Activated naive CD8-positive, alpha-beta T cell treated with anti-CD3 and anti-CD28 coated beads, Interleukin-2, amount 50 U/mL, for 24 hours (primary cell): ENCODE measurements at regions not wholly inside any gene's neighbourhood (a gene's known extent, or its start where the extent isn't known, plus 50 kb on each side); places are given as distances from the start of the nearest gene placed in this dataset.

ENCODE experiments used
- ATAC-seq: fragments of 150-1000 bp; cut with Tn5 transposase; one replicate; pipeline ENCODE4 v1.10.0; 2021
- DNase-seq: peaks from one replicate; pipeline ENCODE4 v3.0.0; 2021
- H3K27ac Mint-ChIP-seq: one replicate; pipeline ENCODE4 v1.8.0; 2021; ENCODE audit warnings: mild to moderate bottlenecking, mixed read lengths
- H3K27me3 Mint-ChIP-seq: one replicate; pipeline ENCODE4 v1.8.0; 2021; ENCODE audit warnings: mixed read lengths
- H3K36me3 Mint-ChIP-seq: one replicate; pipeline ENCODE4 v1.8.0; 2021; ENCODE audit warnings: low read depth, mixed read lengths
- H3K4me1 Mint-ChIP-seq: one replicate; pipeline ENCODE4 v1.8.0; 2021; ENCODE audit warnings: mixed read lengths
- H3K4me3 Mint-ChIP-seq: one replicate; pipeline ENCODE4 v1.8.0; 2021; ENCODE audit warnings: mild to moderate bottlenecking, moderate library complexity, mixed read lengths
- H3K9me3 Mint-ChIP-seq: one replicate; pipeline ENCODE4 v1.8.0; 2021; ENCODE audit warnings: mixed read lengths

- no peak for ATAC-seq
- H3K4me3 Mint-ChIP-seq = no peak overlapping the region
- H3K9me3 Mint-ChIP-seq = no peaks in the 10 kb centered on the region
- DNase-seq = no peak
- H3K36me3 Mint-ChIP-seq = no peaks in the 10 kb centered on the region
- H3K27ac Mint-ChIP-seq = no peak overlapping the region
- no peaks in the 10 kb centered on the region for H3K4me1 Mint-ChIP-seq
- peaks cover 3% of the 10 kb centered on the region for H3K27me3 Mint-ChIP-seq
Observed at GRCh38 chr14:53896726-53897125, 59.9 kb downstream of the BMP4 start.

DNA sequence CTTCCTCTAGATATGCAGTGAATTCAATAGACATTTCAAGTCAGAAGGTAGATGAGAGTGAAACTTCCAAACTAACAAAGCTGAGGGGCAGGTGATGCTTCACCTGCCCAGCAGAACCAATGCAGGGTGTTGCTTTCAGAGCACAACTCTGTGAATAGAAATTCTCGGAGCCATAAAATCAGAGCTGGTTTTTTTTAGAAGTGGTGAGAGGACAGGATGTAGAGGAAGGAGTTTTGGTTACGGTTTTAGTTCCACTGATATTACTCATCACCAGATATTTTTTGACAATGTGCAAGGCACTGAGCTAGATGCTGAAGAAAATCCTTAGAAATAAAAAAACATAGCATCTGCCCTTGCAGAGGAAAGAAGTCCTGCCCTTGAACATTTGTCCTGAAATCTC is 62.2 kb downstream of the BMP4 start:
- H3K4me1 Mint-ChIP-seq = no peaks in the 10 kb centered on the region
- DNase-seq (no peak), ATAC-seq (peak; percentile 40)
- H3K36me3 Mint-ChIP-seq = no peaks in the 10 kb centered on the region
- H3K27me3 Mint-ChIP-seq = peaks cover 4% of the 10 kb centered on the region
- no peak overlapping the region for H3K4me3 Mint-ChIP-seq
- H3K9me3 Mint-ChIP-seq = no peaks in the 10 kb centered on the region
- H3K27ac Mint-ChIP-seq = no peak overlapping the region

DNA sequence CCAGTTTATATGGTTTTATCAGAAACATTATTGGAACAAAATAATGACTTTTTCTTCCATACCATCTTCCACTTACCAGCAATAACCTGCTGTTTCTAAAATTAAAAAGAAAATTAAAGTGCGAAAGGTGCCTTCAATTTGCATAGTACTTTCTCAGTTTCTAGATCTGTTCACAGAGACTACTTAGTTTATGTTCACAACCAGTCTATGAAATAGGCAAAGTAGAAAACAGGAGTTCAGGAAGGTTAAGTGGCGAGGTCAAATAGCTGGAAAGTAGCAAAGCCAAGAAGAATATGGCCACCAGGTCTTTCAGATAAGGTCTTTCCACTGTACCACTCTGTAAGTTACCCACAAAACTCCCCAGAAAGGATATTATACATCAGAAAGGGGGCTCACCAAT is 63.3 kb downstream of the BMP4 start:
- ATAC-seq (no peak), DNase-seq (no peak)
- Mint-ChIP-seq H3K27ac (no peak overlapping the region), H3K9me3 (no peaks in the 10 kb centered on the region), H3K4me3 (no peak overlapping the region), H3K4me1 (no peaks in the 10 kb centered on the region), H3K27me3 (peaks cover 4% of the 10 kb centered on the region), H3K36me3 (no peaks in the 10 kb centered on the region)

GRCh38 chr14:53890611-53891101 is 66.0 kb downstream of the BMP4 start:
- ATAC-seq (no peak), DNase-seq (no peak)
- Mint-ChIP-seq H3K4me1 (no peaks in the 10 kb centered on the region), H3K27ac (no peak overlapping the region), H3K27me3 (peaks cover 8% of the 10 kb centered on the region), H3K4me3 (no peak overlapping the region), H3K9me3 (no peaks in the 10 kb centered on the region), H3K36me3 (no peaks in the 10 kb centered on the region)

GRCh38 chr14:53888535-53889386 is 67.9 kb downstream of the BMP4 start:
- H3K36me3 Mint-ChIP-seq = no peaks in the 10 kb centered on the region
- H3K4me3 Mint-ChIP-seq = no peak overlapping the region
- DNase-seq (no peak), ATAC-seq (no peak)
- H3K27ac Mint-ChIP-seq = no peak overlapping the region
- H3K27me3 Mint-ChIP-seq = peaks cover 12% of the 10 kb centered on the region
- H3K4me1 Mint-ChIP-seq = no peaks in the 10 kb centered on the region
- no peaks in the 10 kb centered on the region for H3K9me3 Mint-ChIP-seq

GRCh38 chr14:53885136-53885640 is 71.4 kb downstream of the BMP4 start:
- no peaks in the 10 kb centered on the region for H3K36me3 Mint-ChIP-seq
- peaks cover 4% of the 10 kb centered on the region for H3K9me3 Mint-ChIP-seq
- no peak overlapping the region for H3K4me3 Mint-ChIP-seq
- H3K4me1 Mint-ChIP-seq = no peaks in the 10 kb centered on the region
- peaks cover 12% of the 10 kb centered on the region for H3K27me3 Mint-ChIP-seq
- no peak overlapping the region for H3K27ac Mint-ChIP-seq
- no peak for ATAC-seq
- DNase-seq = no peak

DNA sequence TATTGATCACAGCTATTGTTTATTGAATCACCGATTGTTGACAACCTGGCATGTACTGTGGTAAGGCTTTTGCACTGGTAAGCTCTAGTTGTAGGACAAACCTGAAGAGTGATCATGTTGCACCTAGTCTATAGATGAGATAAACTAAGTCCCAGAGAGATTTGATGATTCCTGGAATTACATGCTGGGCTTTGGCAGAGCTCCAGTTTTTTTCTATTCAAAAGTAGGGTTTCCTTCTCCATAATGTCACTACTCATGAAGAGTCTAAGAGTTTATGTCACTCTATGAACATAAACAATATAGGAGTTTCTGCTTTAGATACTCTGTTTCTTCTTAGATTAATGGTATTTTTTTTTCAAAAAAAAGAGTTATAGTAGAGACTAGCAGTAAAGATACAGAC is 72.0 kb downstream of the BMP4 start:
- H3K27ac Mint-ChIP-seq = no peak overlapping the region
- H3K4me3 Mint-ChIP-seq = no peak overlapping the region
- DNase-seq (no peak), ATAC-seq (no peak)
- H3K27me3 Mint-ChIP-seq = peaks cover 10% of the 10 kb centered on the region
- H3K9me3 Mint-ChIP-seq = peaks cover 4% of the 10 kb centered on the region
- no peaks in the 10 kb centered on the region for H3K4me1 Mint-ChIP-seq
- no peaks in the 10 kb centered on the region for H3K36me3 Mint-ChIP-seq

DNA sequence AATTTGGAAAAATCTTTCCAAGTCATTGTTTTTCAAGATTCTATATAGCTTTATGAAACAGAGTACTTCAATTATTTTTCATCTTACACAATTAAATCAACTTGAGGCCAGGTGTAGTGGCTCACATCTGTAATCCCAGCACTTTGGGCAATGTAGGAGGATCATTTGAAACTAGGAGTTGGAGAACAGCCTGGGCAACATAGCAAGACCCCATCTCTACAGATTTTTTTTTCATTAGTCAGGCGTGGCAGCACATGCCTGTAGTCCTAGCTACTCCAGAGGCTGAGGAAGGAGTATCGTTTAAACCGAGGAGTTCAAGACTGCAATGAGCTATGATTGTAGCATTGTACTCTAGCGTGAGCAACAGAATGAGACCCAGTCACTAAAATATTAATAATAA is 72.9 kb downstream of the BMP4 start:
- Mint-ChIP-seq H3K36me3 (no peaks in the 10 kb centered on the region), H3K4me3 (no peak overlapping the region), H3K4me1 (no peaks in the 10 kb centered on the region), H3K27ac (no peak overlapping the region), H3K27me3 (peaks cover 12% of the 10 kb centered on the region), H3K9me3 (peaks cover 4% of the 10 kb centered on the region)
- ATAC-seq (no peak), DNase-seq (no peak)

DNA sequence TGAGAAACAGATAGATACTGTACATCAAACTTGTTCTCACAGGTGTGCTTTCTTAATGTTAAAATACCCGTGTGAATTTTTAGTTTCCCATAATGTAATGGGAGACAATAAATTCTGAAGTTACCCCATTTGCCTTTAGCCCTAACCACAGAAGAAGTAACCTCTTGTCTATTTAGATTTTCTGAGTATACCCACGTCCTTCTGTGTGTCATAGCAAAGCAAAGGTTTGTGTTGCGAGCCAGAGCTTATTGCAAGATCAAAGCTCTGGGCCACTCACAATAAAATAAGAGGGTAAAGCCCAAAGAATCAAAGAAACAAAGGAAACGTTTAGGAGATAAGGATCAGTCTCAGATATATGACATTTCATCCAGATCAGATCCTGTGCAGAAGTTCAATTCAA is 73.9 kb downstream of the BMP4 start:
- H3K27me3 Mint-ChIP-seq = peaks cover 12% of the 10 kb centered on the region
- H3K4me3 Mint-ChIP-seq = no peak overlapping the region
- no peak for ATAC-seq
- H3K9me3 Mint-ChIP-seq = peaks cover 4% of the 10 kb centered on the region
- H3K4me1 Mint-ChIP-seq = no peaks in the 10 kb centered on the region
- no peak for DNase-seq
- H3K27ac Mint-ChIP-seq = no peak overlapping the region
- no peaks in the 10 kb centered on the region for H3K36me3 Mint-ChIP-seq

- H3K27me3 Mint-ChIP-seq = peaks cover 12% of the 10 kb centered on the region
- H3K36me3 Mint-ChIP-seq = no peaks in the 10 kb centered on the region
- no peak for DNase-seq
- no peaks in the 10 kb centered on the region for H3K4me1 Mint-ChIP-seq
- no peak overlapping the region for H3K27ac Mint-ChIP-seq
- ATAC-seq = no peak
- no peak overlapping the region for H3K4me3 Mint-ChIP-seq
- H3K9me3 Mint-ChIP-seq = peaks cover 4% of the 10 kb centered on the region
Observed at GRCh38 chr14:53881921-53882320, 74.7 kb downstream of the BMP4 start.

DNA sequence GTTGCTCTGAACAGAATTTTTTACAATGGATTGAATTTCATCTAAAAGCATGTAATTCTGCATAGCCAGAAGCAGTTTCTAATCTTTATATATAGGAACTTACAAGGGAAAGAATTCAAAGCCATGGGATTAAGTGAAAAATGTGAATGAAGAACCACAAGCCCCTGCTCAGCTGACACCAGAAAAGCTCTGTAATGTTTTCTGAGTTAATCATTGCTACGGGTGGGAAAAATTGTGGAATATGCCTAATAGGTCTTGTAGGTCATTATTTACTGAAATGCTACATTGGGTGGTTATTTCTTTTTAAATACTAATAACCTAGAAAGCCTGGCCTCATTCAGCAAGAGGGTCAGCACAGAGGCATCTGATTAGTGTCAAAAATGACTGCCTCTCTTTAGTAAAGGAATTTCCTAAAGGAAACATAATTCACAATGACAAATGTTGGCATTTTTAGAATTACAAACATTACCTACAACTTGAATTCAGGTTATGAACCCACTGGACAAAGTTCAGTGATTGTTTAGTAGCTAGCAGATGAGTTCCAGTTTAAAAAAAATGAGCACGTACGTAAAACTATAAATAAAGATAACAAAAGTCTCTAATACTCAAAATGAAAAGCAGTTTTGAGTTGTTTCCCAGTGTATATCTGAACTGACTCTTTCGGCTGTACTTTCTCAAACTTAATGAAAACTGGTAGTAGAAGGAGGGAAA is 75.3 kb downstream of the BMP4 start:
- Mint-ChIP-seq H3K36me3 (no peaks in the 10 kb centered on the region), H3K9me3 (peaks cover 4% of the 10 kb centered on the region), H3K4me1 (no peaks in the 10 kb centered on the region), H3K4me3 (no peak overlapping the region), H3K27ac (no peak overlapping the region), H3K27me3 (peaks cover 11% of the 10 kb centered on the region)
- no peak for ATAC-seq
- no peak for DNase-seq

- peaks cover 4% of the 10 kb centered on the region for H3K9me3 Mint-ChIP-seq
- no peak for ATAC-seq
- H3K27ac Mint-ChIP-seq = no peak overlapping the region
- H3K27me3 Mint-ChIP-seq = peaks cover 10% of the 10 kb centered on the region
- no peaks in the 10 kb centered on the region for H3K4me1 Mint-ChIP-seq
- no peak overlapping the region for H3K4me3 Mint-ChIP-seq
- no peak for DNase-seq
- H3K36me3 Mint-ChIP-seq = no peaks in the 10 kb centered on the region
Observed at GRCh38 chr14:53880761-53881160, 75.9 kb downstream of the BMP4 start.

- H3K4me3 Mint-ChIP-seq = no peak overlapping the region
- peaks cover 2% of the 10 kb centered on the region for H3K27me3 Mint-ChIP-seq
Observed at GRCh38 chr14:53879747-53880146, 76.9 kb downstream of the BMP4 start.

DNA sequence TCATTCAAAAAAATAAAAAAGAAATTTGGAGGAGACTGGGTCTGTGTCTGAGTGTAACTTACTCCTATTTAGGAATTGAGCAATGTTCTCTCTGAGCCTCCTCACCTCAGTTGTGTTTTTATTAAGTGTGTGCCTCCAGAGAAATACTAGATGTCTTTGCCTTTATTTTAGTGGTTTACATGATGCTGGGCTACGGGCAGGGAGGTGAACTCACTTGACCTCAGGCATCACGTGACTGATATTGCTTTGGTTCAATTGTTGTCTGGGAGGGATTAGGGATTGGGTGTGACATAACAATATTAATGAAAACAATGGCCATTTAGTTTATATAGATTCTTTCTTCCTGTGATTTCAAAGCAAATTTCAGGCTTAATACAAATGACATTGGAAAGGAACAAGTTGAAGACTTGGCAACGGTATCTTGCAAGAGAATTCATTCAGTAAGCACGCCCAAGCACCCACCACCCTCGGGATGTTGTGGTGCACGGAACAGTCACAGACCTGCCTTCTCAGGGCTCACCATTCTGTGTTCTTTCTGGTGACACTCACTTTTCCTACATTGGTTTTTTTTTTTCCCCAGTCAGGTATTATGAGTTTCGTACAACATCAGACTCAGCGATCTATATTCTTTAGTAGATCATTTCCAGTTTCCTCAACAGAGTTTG is 77.5 kb downstream of the BMP4 start:
- peaks cover 4% of the 10 kb centered on the region for H3K9me3 Mint-ChIP-seq
- no peaks in the 10 kb centered on the region for H3K36me3 Mint-ChIP-seq
- H3K27me3 Mint-ChIP-seq = peaks cover 2% of the 10 kb centered on the region
- no peak overlapping the region for H3K27ac Mint-ChIP-seq
- no peak overlapping the region for H3K4me3 Mint-ChIP-seq
- no peaks in the 10 kb centered on the region for H3K4me1 Mint-ChIP-seq
- DNase-seq = no peak
- no peak for ATAC-seq

More at GRCh38 chr14:53879747-53880146, 76.9 kb downstream of the BMP4 start:
- Mint-ChIP-seq H3K4me1 (no peaks in the 10 kb centered on the region), H3K36me3 (no peaks in the 10 kb centered on the region), H3K27ac (no peak overlapping the region), H3K9me3 (peaks cover 4% of the 10 kb centered on the region)
- no peak for ATAC-seq
- no peak for DNase-seq
